HG03558 (cell line): ENCODE measurements at regions not wholly inside any gene's neighbourhood (a gene's known extent, or its start where the extent isn't known, plus 50 kb on each side); places are given as distances from the start of the nearest gene placed in this dataset.
"Not testable (repeated sequence)": the region's sequence is repeated elsewhere in the genome, so short reads cannot be mapped to it uniquely, and the experiment has no call there.

Experiments
- ATAC-seq: cut with Tn5 transposase; IDR thresholded peaks from one replicate; pipeline ENCODE4 v1.9.1; 2021; ENCODE audit warnings: moderate number of reproducible peaks; ENCODE audit not compliant: unreplicated experiment; ENCODE audit errors: extremely low read depth

- no peak for ATAC-seq
Observed at GRCh38 chr5:57642066-57642465, 159.5 kb upstream of the ACTBL2 start.

- no peak for ATAC-seq
Observed at GRCh38 chr5:57635146-57635777, 152.7 kb upstream of the ACTBL2 start.

GRCh38 chr5:57632937-57633336, 150.3 kb upstream of the ACTBL2 start:
- ATAC-seq, result no peak

GRCh38 chr5:57631139-57631538, 148.5 kb upstream of the ACTBL2 start:
- ATAC-seq, result not testable (repeated sequence)

GRCh38 chr5:57627661-57628060, 145.1 kb upstream of the ACTBL2 start:
- no peak for ATAC-seq

GRCh38 chr5:57626703-57627102, 144.1 kb upstream of the ACTBL2 start:
- ATAC-seq, result no peak

- no peak for ATAC-seq
Observed at GRCh38 chr5:57621624-57622023, 139.0 kb upstream of the ACTBL2 start.

- no peak for ATAC-seq
Observed at GRCh38 chr5:57618767-57619381, 136.3 kb upstream of the ACTBL2 start.

- no peak for ATAC-seq
Observed at GRCh38 chr5:57613741-57614140, 131.1 kb upstream of the ACTBL2 start.

GRCh38 chr5:57611177-57611576, 128.6 kb upstream of the ACTBL2 start:
- ATAC-seq, result no peak

GRCh38 chr5:57608542-57608941, 125.9 kb upstream of the ACTBL2 start:
- no peak for ATAC-seq

GRCh38 chr5:57601996-57602395, 119.4 kb upstream of the ACTBL2 start:
- no peak for ATAC-seq

- no peak for ATAC-seq
Observed at GRCh38 chr5:57600321-57600720, 117.7 kb upstream of the ACTBL2 start.

- no peak for ATAC-seq
Observed at GRCh38 chr5:57598756-57599155, 116.1 kb upstream of the ACTBL2 start.

- no peak for ATAC-seq
Observed at GRCh38 chr5:57598097-57598496, 115.5 kb upstream of the ACTBL2 start.

GRCh38 chr5:57595523-57595991, 112.9 kb upstream of the ACTBL2 start:
- no peak for ATAC-seq

GRCh38 chr5:57594436-57594835, 111.8 kb upstream of the ACTBL2 start:
- no peak for ATAC-seq

- no peak for ATAC-seq
Observed at GRCh38 chr5:57592236-57592635, 109.6 kb upstream of the ACTBL2 start.

- ATAC-seq, result no peak
Observed at GRCh38 chr5:57586649-57587048, 104.0 kb upstream of the ACTBL2 start.

GRCh38 chr5:57582578-57583070, 100.0 kb upstream of the ACTBL2 start:
- no peak for ATAC-seq

- ATAC-seq, result no peak
Observed at GRCh38 chr5:57581772-57582171, 99.2 kb upstream of the ACTBL2 start.

- ATAC-seq, result no peak
Observed at GRCh38 chr5:57581222-57581621, 98.6 kb upstream of the ACTBL2 start.
